ENCODE measurements at regions not wholly inside any gene's neighbourhood (a gene's known extent, or its start where the extent isn't known, plus 50 kb on each side); places are given as distances from the start of the nearest gene placed in this dataset.

- H2AFZ ChIP-seq (ENCODE audit: low read length): no peak overlapping the region
- H3K23ac ChIP-seq (ENCODE audit: low read depth, low read length, poor library complexity): no peak overlapping the region
- no peak overlapping the region for H4K91ac ChIP-seq (ENCODE audit: low read depth, low read length, poor library complexity)
- H3K4me1 ChIP-seq (ENCODE audit: control insufficient read depth in 2 of 2, insufficient read depth in 1 of 2, low read depth in 1 of 2, low read length in 2 of 2): no peaks in the 10 kb centered on the region
- no peak overlapping the region for H4K8ac ChIP-seq (ENCODE audit: low read depth, low read length)
- H3K4me3 ChIP-seq (ENCODE audit: low read length in 2 of 2): no peak overlapping the region
- no peak overlapping the region for H2BK12ac ChIP-seq (ENCODE audit: low read length)
- DNase-seq (ENCODE audit: low spot score): no peak
- H3K4ac ChIP-seq (ENCODE audit: low read length): no peak overlapping the region
- H3K4me2 ChIP-seq (ENCODE audit: insufficient read depth, low read length, poor library complexity, severe bottlenecking): no peak overlapping the region
- H3K9me3 ChIP-seq (replicated peaks in 1 of 2; ENCODE audit: control insufficient read depth in 2 of 2, insufficient read depth in 1 of 2, low read depth in 1 of 2, low read length in 2 of 2): no peaks in the 10 kb centered on the region
- no peak overlapping the region for H3K18ac ChIP-seq (ENCODE audit: low read length)
- WGBS, 2 donors (ENCODE audit: extremely low coverage in 2 of 2, insufficient read length in 2 of 2, insufficient replicate concordance in 1 of 2): no CpG with 5 or more reads among the region's 2 CpGs
- H2BK15ac ChIP-seq (ENCODE audit: low read length): no peak overlapping the region
- no peaks in the 10 kb centered on the region for H3K79me1 ChIP-seq (ENCODE audit: low read depth, low read length)
- no peak overlapping the region for H2AK5ac ChIP-seq (ENCODE audit: low read depth, low read length)
- H3K36me3 ChIP-seq (replicated peaks in 1 of 2; ENCODE audit: control insufficient read depth in 2 of 2, insufficient read depth in 2 of 2, low read length in 2 of 2): no peaks in the 10 kb centered on the region
- H3K27me3 ChIP-seq (ENCODE audit: control insufficient read depth in 3 of 3, insufficient read depth in 3 of 3, low read depth in 1 of 3, low read length in 3 of 3): no peaks in the 10 kb centered on the region
- H3K9ac ChIP-seq (ENCODE audit: low read depth, low read length, poor library complexity): no peak overlapping the region
- no peak overlapping the region for H3K27ac ChIP-seq (replicated peaks; ENCODE audit: low read length)
- H3K14ac ChIP-seq (ENCODE audit: low read length): no peak overlapping the region
- H2BK5ac ChIP-seq (ENCODE audit: low read length): no peak overlapping the region
- no peak overlapping the region for H2BK120ac ChIP-seq (ENCODE audit: low read depth, low read length)
These were observed 481.2 kb upstream of the NR5A2 start for GRCh38 chr1:199546323-199546722.

- Histone ChIP-seq H3K4me3 (ENCODE audit: low read length in 2 of 2) (no peak overlapping the region), H4K8ac (ENCODE audit: low read depth, low read length) (no peak overlapping the region), H3K23ac (ENCODE audit: low read depth, low read length, poor library complexity) (no peak overlapping the region), H4K91ac (ENCODE audit: low read depth, low read length, poor library complexity) (no peak overlapping the region), H3K27me3 (ENCODE audit: control insufficient read depth in 3 of 3, insufficient read depth in 3 of 3, low read depth in 1 of 3, low read length in 3 of 3) (no peaks in the 10 kb centered on the region), H2BK12ac (ENCODE audit: low read length) (no peak overlapping the region), H3K79me1 (ENCODE audit: low read depth, low read length) (no peaks in the 10 kb centered on the region), H3K27ac (replicated peaks; ENCODE audit: low read length) (no peak overlapping the region), H3K14ac (ENCODE audit: low read length) (no peak overlapping the region), H2BK120ac (ENCODE audit: low read depth, low read length) (no peak overlapping the region), H3K4ac (ENCODE audit: low read length) (no peak overlapping the region), H2AK5ac (ENCODE audit: low read depth, low read length) (no peak overlapping the region), H2AFZ (ENCODE audit: low read length) (no peak overlapping the region), H3K9ac (ENCODE audit: low read depth, low read length, poor library complexity) (no peak overlapping the region), H2BK15ac (ENCODE audit: low read length) (no peak overlapping the region), H3K9me3 (replicated peaks in 1 of 2; ENCODE audit: control insufficient read depth in 2 of 2, insufficient read depth in 1 of 2, low read depth in 1 of 2, low read length in 2 of 2) (no peaks in the 10 kb centered on the region), H3K4me1 (ENCODE audit: control insufficient read depth in 2 of 2, insufficient read depth in 1 of 2, low read depth in 1 of 2, low read length in 2 of 2) (no peaks in the 10 kb centered on the region), H3K18ac (ENCODE audit: low read length) (no peak overlapping the region), H3K4me2 (ENCODE audit: insufficient read depth, low read length, poor library complexity, severe bottlenecking) (no peak overlapping the region), H3K36me3 (replicated peaks in 1 of 2; ENCODE audit: control insufficient read depth in 2 of 2, insufficient read depth in 2 of 2, low read length in 2 of 2) (no peaks in the 10 kb centered on the region), H2BK5ac (ENCODE audit: low read length) (no peak overlapping the region)
- WGBS, 2 donors (ENCODE audit: extremely low coverage in 2 of 2, insufficient read length in 2 of 2, insufficient replicate concordance in 1 of 2): no CpG with 5 or more reads among the region's 2 CpGs
- no peak for DNase-seq (ENCODE audit: low spot score)
These were observed 478.1 kb upstream of the NR5A2 start for GRCh38 chr1:199549421-199549820.

DNA sequence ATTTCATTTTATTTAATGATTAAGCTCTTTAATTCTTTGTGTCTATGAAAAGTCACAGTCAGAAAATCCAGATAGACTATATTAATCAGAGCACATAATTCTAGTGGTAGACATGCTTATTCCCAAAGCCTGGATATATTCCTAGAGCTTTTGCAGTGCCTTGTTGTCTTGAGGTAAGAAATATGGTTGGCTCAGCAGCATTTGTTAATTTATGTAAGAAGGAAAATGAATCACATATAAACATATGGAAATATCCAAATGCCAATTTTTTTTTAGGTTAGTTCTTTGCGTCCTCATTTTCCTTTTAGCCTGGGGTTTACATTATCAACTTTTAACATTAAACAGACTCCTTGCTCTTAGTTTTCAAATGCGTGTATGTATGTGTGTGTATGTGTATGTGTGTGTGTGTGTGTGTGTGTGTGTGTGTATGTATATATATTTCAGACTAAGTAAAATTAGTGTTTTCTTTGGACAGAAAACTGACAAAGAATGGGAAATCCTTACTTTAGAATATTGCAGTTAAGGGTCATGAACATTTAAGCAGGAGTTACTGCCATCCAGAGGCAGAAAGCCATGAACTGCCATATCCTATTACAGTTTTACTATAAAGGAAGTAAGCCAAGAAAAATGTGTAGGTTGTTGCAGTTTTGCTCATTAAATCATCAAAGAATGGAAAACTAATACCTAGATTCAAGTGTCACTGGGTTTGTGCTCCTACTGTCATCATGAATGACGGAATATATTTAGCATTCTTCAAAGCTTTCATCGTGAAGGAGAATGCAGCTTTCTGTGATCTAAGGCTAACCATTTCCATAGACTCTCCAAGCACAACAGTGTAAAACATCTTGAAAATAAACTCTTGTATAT is 477.1 kb upstream of the NR5A2 start:
- H3K79me1 ChIP-seq (ENCODE audit: low read depth, low read length): no peaks in the 10 kb centered on the region
- no peaks in the 10 kb centered on the region for H3K4me1 ChIP-seq (ENCODE audit: control insufficient read depth in 2 of 2, insufficient read depth in 1 of 2, low read depth in 1 of 2, low read length in 2 of 2)
- no peak overlapping the region for H3K23ac ChIP-seq (ENCODE audit: low read depth, low read length, poor library complexity)
- no peak overlapping the region for H3K27ac ChIP-seq (replicated peaks; ENCODE audit: low read length)
- no peak overlapping the region for H2BK15ac ChIP-seq (ENCODE audit: low read length)
- H2AFZ ChIP-seq (ENCODE audit: low read length): no peak overlapping the region
- no peak overlapping the region for H2BK120ac ChIP-seq (ENCODE audit: low read depth, low read length)
- WGBS, 2 donors (ENCODE audit: extremely low coverage in 2 of 2, insufficient read length in 2 of 2, insufficient replicate concordance in 1 of 2): no CpG with 5 or more reads among the region's 4 CpGs
- no peak overlapping the region for H4K91ac ChIP-seq (ENCODE audit: low read depth, low read length, poor library complexity)
- H3K14ac ChIP-seq (ENCODE audit: low read length): no peak overlapping the region
- no peak overlapping the region for H2AK5ac ChIP-seq (ENCODE audit: low read depth, low read length)
- no peak overlapping the region for H3K9ac ChIP-seq (ENCODE audit: low read depth, low read length, poor library complexity)
- H3K4me2 ChIP-seq (ENCODE audit: insufficient read depth, low read length, poor library complexity, severe bottlenecking): no peak overlapping the region
- H3K18ac ChIP-seq (ENCODE audit: low read length): no peak overlapping the region
- H3K36me3 ChIP-seq (replicated peaks in 1 of 2; ENCODE audit: control insufficient read depth in 2 of 2, insufficient read depth in 2 of 2, low read length in 2 of 2): no peaks in the 10 kb centered on the region
- no peak overlapping the region for H3K4me3 ChIP-seq (ENCODE audit: low read length in 2 of 2)
- H2BK5ac ChIP-seq (ENCODE audit: low read length): no peak overlapping the region
- H3K27me3 ChIP-seq (ENCODE audit: control insufficient read depth in 3 of 3, insufficient read depth in 3 of 3, low read depth in 1 of 3, low read length in 3 of 3): no peaks in the 10 kb centered on the region
- no peak overlapping the region for H3K4ac ChIP-seq (ENCODE audit: low read length)
- no peak overlapping the region for H4K8ac ChIP-seq (ENCODE audit: low read depth, low read length)
- H2BK12ac ChIP-seq (ENCODE audit: low read length): no peak overlapping the region
- no peaks in the 10 kb centered on the region for H3K9me3 ChIP-seq (replicated peaks in 1 of 2; ENCODE audit: control insufficient read depth in 2 of 2, insufficient read depth in 1 of 2, low read depth in 1 of 2, low read length in 2 of 2)
- no peak for DNase-seq (ENCODE audit: low spot score)

DNA sequence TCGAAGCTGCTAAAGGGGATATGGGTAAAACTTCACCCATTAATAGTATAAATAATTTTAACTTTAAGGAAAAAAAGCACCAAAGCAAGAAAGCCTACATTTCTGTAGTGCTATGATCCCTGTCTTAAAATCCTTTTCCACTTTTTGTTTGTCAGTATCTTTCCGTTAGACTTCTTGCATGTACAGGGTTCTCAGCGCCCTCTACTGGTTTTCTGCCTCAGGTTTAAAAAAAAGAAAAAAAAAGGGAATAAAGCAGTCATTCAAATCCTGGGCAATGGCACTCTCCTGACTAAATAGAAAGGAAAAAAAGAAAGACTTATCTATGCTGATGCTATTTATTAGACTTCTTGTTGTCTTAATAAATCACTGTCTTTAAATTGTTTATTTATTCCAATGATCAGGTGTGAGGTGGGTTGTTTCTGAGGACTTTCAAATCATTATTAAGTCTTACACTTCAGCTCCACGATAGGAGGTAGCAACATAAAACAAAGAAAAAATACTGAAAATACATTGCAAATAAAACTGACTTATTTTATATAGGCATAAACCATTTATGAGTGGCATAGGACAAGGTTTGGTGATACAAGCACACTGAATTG is 475.4 kb upstream of the NR5A2 start:
- Histone ChIP-seq H2BK5ac (ENCODE audit: low read length) (no peak overlapping the region), H3K27ac (replicated peaks; ENCODE audit: low read length) (no peak overlapping the region), H3K4me2 (ENCODE audit: insufficient read depth, low read length, poor library complexity, severe bottlenecking) (no peak overlapping the region), H3K4me1 (ENCODE audit: control insufficient read depth in 2 of 2, insufficient read depth in 1 of 2, low read depth in 1 of 2, low read length in 2 of 2) (no peaks in the 10 kb centered on the region), H3K23ac (ENCODE audit: low read depth, low read length, poor library complexity) (no peak overlapping the region), H3K14ac (ENCODE audit: low read length) (no peak overlapping the region), H2AK5ac (ENCODE audit: low read depth, low read length) (no peak overlapping the region), H3K4ac (ENCODE audit: low read length) (no peak overlapping the region), H3K36me3 (replicated peaks in 1 of 2; ENCODE audit: control insufficient read depth in 2 of 2, insufficient read depth in 2 of 2, low read length in 2 of 2) (no peaks in the 10 kb centered on the region), H3K9ac (ENCODE audit: low read depth, low read length, poor library complexity) (no peak overlapping the region), H3K9me3 (replicated peaks in 1 of 2; ENCODE audit: control insufficient read depth in 2 of 2, insufficient read depth in 1 of 2, low read depth in 1 of 2, low read length in 2 of 2) (no peaks in the 10 kb centered on the region), H2BK15ac (ENCODE audit: low read length) (no peak overlapping the region), H3K27me3 (ENCODE audit: control insufficient read depth in 3 of 3, insufficient read depth in 3 of 3, low read depth in 1 of 3, low read length in 3 of 3) (no peaks in the 10 kb centered on the region), H3K18ac (ENCODE audit: low read length) (no peak overlapping the region), H3K4me3 (ENCODE audit: low read length in 2 of 2) (no peak overlapping the region), H2AFZ (ENCODE audit: low read length) (no peak overlapping the region), H4K8ac (ENCODE audit: low read depth, low read length) (no peak overlapping the region), H3K79me1 (ENCODE audit: low read depth, low read length) (no peaks in the 10 kb centered on the region), H2BK12ac (ENCODE audit: low read length) (no peak overlapping the region), H4K91ac (ENCODE audit: low read depth, low read length, poor library complexity) (no peak overlapping the region), H2BK120ac (ENCODE audit: low read depth, low read length) (no peak overlapping the region)
- WGBS, 2 donors (ENCODE audit: extremely low coverage in 2 of 2, insufficient read length in 2 of 2, insufficient replicate concordance in 1 of 2): no CpG with 5 or more reads among the region's 4 CpGs
- peak; percentile 48 for DNase-seq (ENCODE audit: low spot score)
